ENCODE measurements at regions not wholly inside any gene's neighbourhood (a gene's known extent, or its start where the extent isn't known, plus 50 kb on each side); places are given as distances from the start of the nearest gene placed in this dataset.

GRCh38 chr16:85391769-85392583, 221.1 kb upstream of the GSE1 start:
- Histone ChIP-seq H3K4me3 (ENCODE audit: low read length) (no peak overlapping the region), H3K36me3 (ENCODE audit: insufficient read depth, low read length) (no peaks in the 10 kb centered on the region), H3K27me3 (ENCODE audit: insufficient read depth, low read length) (no peaks in the 10 kb centered on the region), H3K9me3 (ENCODE audit: low read length) (no peaks in the 10 kb centered on the region), H2AFZ (ENCODE audit: low read depth, low read length) (no peak overlapping the region), H3K4me1 (ENCODE audit: insufficient read depth, low read length) (peaks cover 29% of the 10 kb centered on the region)

GRCh38 chr16:85392756-85393673, 220.1 kb upstream of the GSE1 start:
- H2AFZ ChIP-seq (ENCODE audit: low read depth, low read length), result no peak overlapping the region
- no peak overlapping the region for H3K4me3 ChIP-seq (ENCODE audit: low read length)
- H3K9me3 ChIP-seq (ENCODE audit: low read length), result no peaks in the 10 kb centered on the region
- H3K27me3 ChIP-seq (ENCODE audit: insufficient read depth, low read length), result no peaks in the 10 kb centered on the region
- peaks cover 33% of the 10 kb centered on the region for H3K4me1 ChIP-seq (ENCODE audit: insufficient read depth, low read length)
- H3K36me3 ChIP-seq (ENCODE audit: insufficient read depth, low read length), result no peaks in the 10 kb centered on the region

- Histone ChIP-seq H2AFZ (ENCODE audit: low read depth, low read length) (no peak overlapping the region), H3K4me3 (ENCODE audit: low read length) (no peak overlapping the region), H3K27me3 (ENCODE audit: insufficient read depth, low read length) (no peaks in the 10 kb centered on the region), H3K4me1 (ENCODE audit: insufficient read depth, low read length) (peaks cover 33% of the 10 kb centered on the region), H3K36me3 (ENCODE audit: insufficient read depth, low read length) (no peaks in the 10 kb centered on the region), H3K9me3 (ENCODE audit: low read length) (no peaks in the 10 kb centered on the region)
These were observed 219.3 kb upstream of the GSE1 start for GRCh38 chr16:85393674-85394451.

- Histone ChIP-seq H3K9me3 (ENCODE audit: low read length) (no peaks in the 10 kb centered on the region), H2AFZ (ENCODE audit: low read depth, low read length) (no peak overlapping the region), H3K4me1 (ENCODE audit: insufficient read depth, low read length) (peaks cover 36% of the 10 kb centered on the region), H3K27me3 (ENCODE audit: insufficient read depth, low read length) (no peaks in the 10 kb centered on the region), H3K36me3 (ENCODE audit: insufficient read depth, low read length) (no peaks in the 10 kb centered on the region), H3K4me3 (ENCODE audit: low read length) (no peak overlapping the region)
These were observed 218.5 kb upstream of the GSE1 start for GRCh38 chr16:85394456-85395206.

- Histone ChIP-seq H2AFZ (ENCODE audit: low read depth, low read length) (no peak overlapping the region), H3K27me3 (ENCODE audit: insufficient read depth, low read length) (no peaks in the 10 kb centered on the region), H3K4me3 (ENCODE audit: low read length) (no peak overlapping the region), H3K36me3 (ENCODE audit: insufficient read depth, low read length) (no peaks in the 10 kb centered on the region), H3K4me1 (ENCODE audit: insufficient read depth, low read length) (peaks cover 39% of the 10 kb centered on the region), H3K9me3 (ENCODE audit: low read length) (no peaks in the 10 kb centered on the region)
These were observed 217.8 kb upstream of the GSE1 start for GRCh38 chr16:85395207-85395912.

GRCh38 chr16:85395913-85396878, 216.9 kb upstream of the GSE1 start:
- no peaks in the 10 kb centered on the region for H3K9me3 ChIP-seq (ENCODE audit: low read length)
- H3K36me3 ChIP-seq (ENCODE audit: insufficient read depth, low read length), result no peaks in the 10 kb centered on the region
- H3K4me1 ChIP-seq (ENCODE audit: insufficient read depth, low read length), result peaks cover 36% of the 10 kb centered on the region
- no peaks in the 10 kb centered on the region for H3K27me3 ChIP-seq (ENCODE audit: insufficient read depth, low read length)
- H2AFZ ChIP-seq (ENCODE audit: low read depth, low read length), result no peak overlapping the region
- H3K4me3 ChIP-seq (ENCODE audit: low read length), result no peak overlapping the region

GRCh38 chr16:85396879-85397871, 215.9 kb upstream of the GSE1 start:
- no peak overlapping the region for H3K4me3 ChIP-seq (ENCODE audit: low read length)
- H3K27me3 ChIP-seq (ENCODE audit: insufficient read depth, low read length), result no peaks in the 10 kb centered on the region

GRCh38 chr16:85398050-85398451, 215.1 kb upstream of the GSE1 start:
- H2AFZ ChIP-seq (ENCODE audit: low read depth, low read length), result no peak overlapping the region
- H3K9me3 ChIP-seq (ENCODE audit: low read length), result no peaks in the 10 kb centered on the region
- H3K4me1 ChIP-seq (ENCODE audit: insufficient read depth, low read length), result peaks cover 36% of the 10 kb centered on the region
- no peaks in the 10 kb centered on the region for H3K36me3 ChIP-seq (ENCODE audit: insufficient read depth, low read length)
- no peak overlapping the region for H3K4me3 ChIP-seq (ENCODE audit: low read length)
- H3K27me3 ChIP-seq (ENCODE audit: insufficient read depth, low read length), result no peaks in the 10 kb centered on the region

More at GRCh38 chr16:85396879-85397871, 215.9 kb upstream of the GSE1 start:
- H3K9me3 ChIP-seq (ENCODE audit: low read length), result no peaks in the 10 kb centered on the region
- H3K36me3 ChIP-seq (ENCODE audit: insufficient read depth, low read length), result no peaks in the 10 kb centered on the region
- H3K4me1 ChIP-seq (ENCODE audit: insufficient read depth, low read length), result peaks cover 36% of the 10 kb centered on the region
- no peak overlapping the region for H2AFZ ChIP-seq (ENCODE audit: low read depth, low read length)

GRCh38 chr16:85398688-85399582, 214.2 kb upstream of the GSE1 start:
- peaks cover 34% of the 10 kb centered on the region for H3K4me1 ChIP-seq (ENCODE audit: insufficient read depth, low read length)
- H2AFZ ChIP-seq (ENCODE audit: low read depth, low read length), result no peak overlapping the region
- no peaks in the 10 kb centered on the region for H3K36me3 ChIP-seq (ENCODE audit: insufficient read depth, low read length)
- no peak overlapping the region for H3K4me3 ChIP-seq (ENCODE audit: low read length)
- no peaks in the 10 kb centered on the region for H3K9me3 ChIP-seq (ENCODE audit: low read length)
- H3K27me3 ChIP-seq (ENCODE audit: insufficient read depth, low read length), result no peaks in the 10 kb centered on the region
